Subcutaneous abdominal adipose tissue (tissue), 5 donors: ENCODE measurements at regions not wholly inside any gene's neighbourhood (a gene's known extent, or its start where the extent isn't known, plus 50 kb on each side); places are given as distances from the start of the nearest gene placed in this dataset.
"Not testable (repeated sequence)": the region's sequence is repeated elsewhere in the genome, so short reads cannot be mapped to it uniquely, and the experiment has no call there.

ENCODE experiments used
- H3K27ac ChIP-seq: one replicate; pipeline ENCODE4 v1.7.0; 2013; ENCODE audit warnings: low read depth, mild to moderate bottlenecking, inconsistent platforms, low read length, moderate library complexity
- H3K27me3 ChIP-seq, 5 donors: one replicate each; pipeline ENCODE4 v1.7.0; 2013; ENCODE audit warnings: low read length in 5 of 5, inconsistent platforms in 1 of 5; ENCODE audit not compliant: control insufficient read depth in 5 of 5, insufficient read depth in 4 of 5
- H3K36me3 ChIP-seq, 5 donors: one replicate each; pipeline ENCODE4 v1.7.0; 2013; ENCODE audit warnings: low read length in 5 of 5; ENCODE audit not compliant: control insufficient read depth in 5 of 5, insufficient read depth in 5 of 5
- H3K4me1 ChIP-seq, 5 donors: one replicate each; pipeline ENCODE4 v1.7.0; 2013; ENCODE audit warnings: low read length in 5 of 5, mild to moderate bottlenecking in 3 of 5, moderate library complexity in 1 of 5; ENCODE audit not compliant: control insufficient read depth in 5 of 5, insufficient read depth in 5 of 5
- H3K4me3 ChIP-seq, 5 donors: one replicate each; pipeline ENCODE4 v1.7.0; 2013; ENCODE audit warnings: low read length in 5 of 5, low read depth in 1 of 5
- H3K9ac ChIP-seq, 5 donors: one replicate each; pipeline ENCODE4 v1.7.0; 2013; ENCODE audit warnings: low read length in 5 of 5, mild to moderate bottlenecking in 4 of 5, moderate library complexity in 3 of 5
- H3K9me3 ChIP-seq, 5 donors: one replicate each; pipeline ENCODE4 v1.7.0; 2013; ENCODE audit warnings: low read length in 5 of 5; ENCODE audit not compliant: control insufficient read depth in 5 of 5
- donor health status: healthy.
- donor health status: healthy.
- donor health status: healthy.
- donor health status: healthy.
- donor health status: healthy.

DNA sequence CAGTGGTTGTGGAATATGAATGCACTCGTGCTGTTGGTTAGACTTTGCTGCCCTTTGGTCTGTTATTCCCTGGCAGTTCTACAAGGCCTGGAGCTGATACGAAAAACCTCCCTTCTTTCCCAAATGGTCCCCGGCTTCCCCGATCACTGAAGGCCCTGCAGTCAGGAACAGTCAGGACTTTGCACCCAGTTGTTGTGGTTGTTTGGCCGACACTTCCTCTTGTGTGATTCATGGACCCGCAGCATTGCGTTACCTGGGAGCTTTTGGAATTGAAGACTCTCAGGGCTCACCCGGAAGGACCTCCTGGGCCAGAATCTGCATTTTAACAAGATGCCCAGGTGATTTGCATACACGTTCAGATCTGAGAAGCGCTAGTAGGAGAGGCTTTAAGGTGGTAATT is 106.8 kb upstream of the ZNF195 start:
- H3K4me1 ChIP-seq, H3K4me3 ChIP-seq, H3K36me3 ChIP-seq, H3K27ac ChIP-seq, H3K9me3 ChIP-seq, H3K9ac ChIP-seq, H3K27me3 ChIP-seq: not testable (repeated sequence)

DNA sequence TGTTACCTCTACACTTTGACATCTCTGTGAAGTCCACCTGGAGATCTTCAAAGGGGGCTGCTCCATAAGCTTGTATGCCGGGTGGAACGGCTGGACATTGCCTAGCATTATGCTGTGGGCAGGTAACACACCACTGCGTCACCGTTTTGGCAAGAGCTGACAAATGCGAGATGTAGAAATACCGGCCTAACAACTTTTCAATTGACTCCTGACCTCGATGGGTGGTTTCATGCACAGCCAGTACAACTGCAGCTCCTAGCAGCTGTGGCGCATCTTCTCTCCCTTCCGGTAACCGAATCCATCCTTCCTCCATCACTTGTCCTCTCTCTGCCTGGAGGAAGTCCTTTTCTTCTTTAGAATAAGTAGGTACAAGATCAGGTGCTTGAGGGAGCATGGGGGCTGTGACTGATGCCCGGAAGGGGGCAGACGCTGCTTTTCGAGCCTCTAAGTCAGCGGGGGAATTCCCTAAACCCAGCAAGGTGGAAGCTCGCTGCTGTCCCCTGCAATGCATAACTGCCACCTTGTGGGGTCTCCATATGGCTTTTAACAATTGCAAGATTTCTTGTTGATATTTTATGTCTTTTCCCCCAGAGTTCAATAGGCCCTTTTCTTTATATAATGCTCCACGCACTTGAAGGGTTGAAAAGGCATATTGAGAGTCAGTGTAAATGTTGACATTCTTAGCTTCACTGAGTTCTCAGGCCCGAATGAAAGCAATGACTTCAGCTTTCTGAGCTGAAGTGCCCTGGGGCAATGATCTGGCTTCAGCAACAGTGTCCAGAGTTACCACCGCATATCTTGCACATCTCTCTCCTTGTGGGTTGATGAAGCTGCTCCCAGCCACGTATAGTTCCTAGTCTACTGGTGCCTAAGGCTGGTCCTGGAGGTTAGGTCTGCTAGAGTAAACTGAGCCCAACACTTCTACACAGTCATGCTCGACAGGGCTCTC is 98.3 kb upstream of the ZNF195 start:
- not testable (repeated sequence) for H3K4me1 ChIP-seq, H3K36me3 ChIP-seq, H3K9ac ChIP-seq, H3K27me3 ChIP-seq, H3K9me3 ChIP-seq, H3K27ac ChIP-seq, H3K4me3 ChIP-seq

DNA sequence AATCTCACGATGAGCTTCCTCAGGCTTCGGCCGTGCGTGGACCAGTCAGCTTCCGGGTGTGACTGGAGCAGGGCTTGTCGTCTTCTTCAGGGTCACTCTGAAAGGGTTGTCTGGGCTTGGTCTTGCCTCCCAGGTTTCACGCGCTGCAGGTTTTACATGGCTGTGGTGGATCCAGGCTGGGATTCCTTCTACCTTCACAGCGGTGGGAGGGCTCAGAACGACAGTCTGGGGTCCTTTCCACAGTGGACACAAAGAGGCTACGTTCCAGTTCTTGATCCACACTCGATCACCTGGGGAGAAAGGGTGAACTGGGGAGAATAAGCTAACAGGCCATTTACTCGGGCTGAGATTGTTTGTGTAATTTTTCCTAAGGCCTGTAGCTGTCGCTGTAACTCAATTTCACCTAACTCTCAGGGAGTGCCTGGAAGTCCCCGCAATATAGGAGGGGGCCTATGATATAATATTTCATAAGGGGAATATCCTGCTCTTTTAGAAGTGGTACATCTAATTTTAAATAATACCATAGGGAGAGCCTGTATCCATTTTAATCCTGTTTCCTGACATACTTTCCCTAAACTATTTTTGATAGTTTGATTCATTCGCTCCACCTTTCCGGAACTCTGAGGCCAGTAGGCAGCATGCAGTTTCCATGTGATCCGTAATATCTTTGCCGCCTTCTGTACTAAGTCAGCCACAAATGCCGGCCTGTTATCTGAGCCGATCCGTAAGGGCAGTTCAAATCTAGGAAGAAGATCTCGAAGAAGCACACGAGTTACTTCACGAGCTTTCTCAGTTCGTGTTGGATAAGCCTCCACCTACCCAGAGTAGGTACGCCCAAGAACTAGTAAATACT is 97.4 kb upstream of the ZNF195 start:
- H3K9me3 ChIP-seq, H3K27ac ChIP-seq, H3K4me3 ChIP-seq, H3K36me3 ChIP-seq, H3K4me1 ChIP-seq, H3K9ac ChIP-seq, H3K27me3 ChIP-seq: not testable (repeated sequence)

DNA sequence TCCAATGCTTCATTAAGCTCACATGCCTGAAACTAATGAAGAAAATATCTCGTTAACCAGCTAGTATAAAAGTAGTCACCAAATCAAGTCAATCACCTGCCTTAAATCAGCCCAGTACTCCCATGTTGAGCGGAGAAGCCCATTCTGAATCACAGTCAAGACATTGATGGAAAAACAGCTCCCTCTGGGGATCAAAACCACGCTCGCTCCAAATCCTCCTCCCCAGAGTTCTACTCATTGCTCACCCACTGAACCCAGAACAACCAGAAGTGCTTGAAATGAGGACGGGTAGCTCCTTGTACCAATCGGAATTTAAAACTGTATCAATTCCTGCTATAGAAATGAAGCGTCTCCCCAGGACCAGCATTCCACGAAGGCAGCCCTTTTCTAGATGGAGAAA is 90.0 kb upstream of the ZNF195 start:
- H3K4me3 ChIP-seq, H3K4me1 ChIP-seq, H3K27me3 ChIP-seq, H3K36me3 ChIP-seq, H3K27ac ChIP-seq, H3K9ac ChIP-seq, H3K9me3 ChIP-seq: not testable (repeated sequence)

DNA sequence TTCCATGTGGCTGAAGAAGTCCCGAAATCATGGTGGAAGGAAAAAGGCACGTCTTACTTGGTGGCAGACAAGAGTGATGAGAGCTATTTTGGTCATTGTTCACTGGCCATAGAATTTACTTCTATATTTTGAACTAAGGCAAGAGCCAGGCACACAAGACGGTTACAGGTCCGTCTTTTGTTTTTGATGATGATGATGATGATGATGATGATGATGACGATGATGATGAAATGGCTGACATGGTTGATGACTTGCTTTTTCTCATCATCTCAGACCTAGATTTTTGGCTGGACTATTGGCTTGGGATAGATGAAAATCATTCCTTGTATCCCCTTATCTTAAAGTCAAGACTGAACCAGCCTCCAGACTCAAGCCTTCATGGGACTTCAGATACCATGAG is 88.7 kb upstream of the ZNF195 start:
- not testable (repeated sequence) for H3K9me3 ChIP-seq, H3K4me1 ChIP-seq, H3K27me3 ChIP-seq, H3K27ac ChIP-seq, H3K36me3 ChIP-seq, H3K4me3 ChIP-seq, H3K9ac ChIP-seq

DNA sequence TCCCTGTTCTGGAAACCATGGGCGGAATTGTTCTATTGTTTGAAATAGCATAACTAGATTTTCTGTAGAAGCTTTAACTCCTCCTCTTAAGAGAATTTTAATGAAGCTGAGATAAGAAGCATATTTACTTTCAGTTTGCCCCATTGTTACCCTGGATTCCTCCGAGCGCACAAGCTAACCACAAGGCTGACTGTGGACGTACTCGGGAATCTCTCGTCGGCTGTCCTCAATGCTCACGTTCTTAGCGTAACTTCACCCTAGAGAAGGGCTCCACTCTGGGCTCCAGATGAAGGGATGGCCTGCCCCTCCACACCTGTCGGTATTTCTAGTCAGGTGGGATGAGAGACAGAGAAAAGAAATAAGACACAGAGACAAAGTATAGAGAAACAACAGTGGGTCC is 76.7 kb upstream of the ZNF195 start:
- not testable (repeated sequence) for H3K27me3 ChIP-seq, H3K27ac ChIP-seq, H3K4me3 ChIP-seq, H3K9me3 ChIP-seq, H3K4me1 ChIP-seq, H3K9ac ChIP-seq, H3K36me3 ChIP-seq

DNA sequence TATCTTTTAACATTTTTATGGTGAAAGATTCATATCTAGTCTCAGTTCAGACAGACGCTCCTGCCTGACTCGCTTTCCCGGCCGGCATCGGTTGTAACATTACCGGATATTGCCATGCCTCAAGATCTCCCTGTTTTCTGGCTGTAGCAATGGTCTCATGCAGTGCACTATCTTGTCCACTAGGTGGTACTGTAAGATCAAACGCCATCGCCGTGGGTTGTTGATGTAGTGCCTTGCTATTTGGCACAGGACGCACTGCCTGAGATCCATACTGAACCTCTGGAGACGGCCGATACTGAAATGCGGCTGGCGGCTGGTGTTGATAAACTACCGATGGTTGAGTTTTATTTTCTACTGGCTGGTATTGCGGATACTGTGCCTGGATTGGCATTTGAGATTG is 75.9 kb upstream of the ZNF195 start:
- H3K27ac ChIP-seq, H3K9me3 ChIP-seq, H3K9ac ChIP-seq, H3K27me3 ChIP-seq, H3K36me3 ChIP-seq, H3K4me1 ChIP-seq: not testable (repeated sequence)
- peak overlapping the region in 1 of 5 donors; percentile 29 for H3K4me3 ChIP-seq

DNA sequence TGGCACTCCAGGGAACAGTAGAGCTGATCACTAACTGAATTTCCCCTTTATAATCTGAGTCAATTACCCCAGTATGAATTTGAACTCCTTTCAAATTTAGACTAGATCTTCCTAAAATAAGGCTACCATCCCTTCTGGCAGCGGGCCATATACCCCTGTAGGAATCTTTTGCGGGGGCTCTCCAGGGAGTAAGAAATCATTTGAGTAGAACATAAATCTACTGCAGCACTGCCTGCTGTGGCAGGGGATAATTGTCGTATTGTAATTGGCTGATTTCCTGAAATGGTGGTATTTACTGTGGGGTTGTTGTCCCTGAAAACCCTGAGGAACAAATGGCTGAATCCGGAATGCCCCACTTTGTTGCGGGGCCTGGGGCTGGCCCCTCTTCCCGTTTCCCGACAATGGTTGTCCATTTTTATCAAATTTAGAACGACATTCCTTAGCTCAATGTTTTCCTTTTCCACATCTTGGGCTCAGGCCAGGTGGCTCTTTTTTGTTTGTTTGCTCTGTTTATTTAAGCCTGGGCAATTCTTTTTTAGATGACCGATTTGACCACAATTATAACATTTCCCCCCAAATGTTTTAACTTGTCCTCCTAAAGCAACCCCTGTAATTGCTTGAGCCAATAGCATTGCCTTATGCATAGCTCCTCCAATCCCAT is 74.8 kb upstream of the ZNF195 start:
- H3K4me1 ChIP-seq, H3K36me3 ChIP-seq, H3K9ac ChIP-seq, H3K4me3 ChIP-seq, H3K27ac ChIP-seq, H3K27me3 ChIP-seq, H3K9me3 ChIP-seq: not testable (repeated sequence)

DNA sequence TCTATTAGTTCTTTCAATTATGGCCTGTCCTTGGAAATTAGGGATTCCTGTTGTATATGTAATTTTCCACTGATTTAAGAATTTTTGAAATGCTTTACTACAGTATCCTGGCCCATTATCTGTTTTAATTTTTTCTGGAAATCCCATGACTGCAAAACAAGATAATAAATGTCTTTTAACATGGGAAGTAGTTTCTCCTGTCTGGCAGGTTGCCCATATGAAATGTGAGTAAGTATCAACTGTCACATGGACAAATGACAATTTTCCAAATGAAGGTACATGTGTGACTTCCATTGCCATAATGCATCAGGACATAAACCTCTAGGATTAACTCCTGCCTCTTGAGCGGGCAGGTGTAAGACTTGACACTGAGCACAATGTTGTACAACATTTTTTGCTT is 71.9 kb upstream of the ZNF195 start:
- not testable (repeated sequence) for H3K4me1 ChIP-seq, H3K36me3 ChIP-seq, H3K27me3 ChIP-seq, H3K9me3 ChIP-seq, H3K9ac ChIP-seq, H3K27ac ChIP-seq, H3K4me3 ChIP-seq

DNA sequence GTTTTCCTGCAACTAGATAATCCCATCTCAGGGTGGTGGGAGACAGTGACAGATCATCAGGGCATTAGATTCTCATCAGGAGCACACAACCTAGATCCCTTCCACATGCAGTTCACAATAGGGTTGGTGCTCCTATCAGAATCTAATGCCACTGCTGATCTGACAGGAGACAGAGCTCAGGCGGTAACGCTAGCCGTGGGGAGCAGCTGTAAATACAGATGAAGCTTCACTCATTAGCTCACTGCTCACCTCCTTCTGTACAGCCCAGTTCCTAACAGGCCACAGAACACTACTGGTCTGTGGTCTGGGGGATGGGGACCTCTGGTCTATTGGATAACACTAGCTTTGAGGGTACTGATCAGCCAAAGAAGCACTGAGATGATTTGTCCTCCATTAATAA is 66.6 kb upstream of the ZNF195 start:
- H3K4me3 ChIP-seq, H3K4me1 ChIP-seq, H3K27ac ChIP-seq, H3K9me3 ChIP-seq, H3K36me3 ChIP-seq, H3K27me3 ChIP-seq, H3K9ac ChIP-seq: not testable (repeated sequence)
